Right atrium auricular region (tissue), 2 donors: ENCODE measurements at regions not wholly inside any gene's neighbourhood (a gene's known extent, or its start where the extent isn't known, plus 50 kb on each side); places are given as distances from the start of the nearest gene placed in this dataset.
"Not testable (repeated sequence)": the region's sequence is repeated elsewhere in the genome, so short reads cannot be mapped to it uniquely, and the experiment has no call there.

Source experiments
- DNase-seq: peaks from one replicate; pipeline ENCODE4 v3.0.0-alpha.2; 2019; ENCODE audit warnings: low spot score
- H3K27ac ChIP-seq, 2 donors: fragments of 200-600 bp; sonication (generic); 1 replicate in 1 of 2; 2 replicates in 1 of 2; pipeline ENCODE4 v1.5.1; 2016 to 2019
- H3K27me3 ChIP-seq, 2 donors: fragments of 200-600 bp; sonication (generic); one replicate each; pipeline versions ENCODE4 v1.5.1 to v1.6.0; 2017 to 2019
- H3K36me3 ChIP-seq: fragments of 200-600 bp; sonication (generic); one replicate; pipeline ENCODE4 v1.5.1; 2016
- H3K4me1 ChIP-seq, 2 donors: fragments of 200-600 bp; sonication (generic); one replicate each; pipeline versions ENCODE4 v1.5.1 to v1.6.0; 2017 to 2019
- H3K4me3 ChIP-seq, 2 donors: fragments of 200-600 bp; sonication (generic); 1 replicate in 1 of 2; 2 replicates in 1 of 2; pipeline ENCODE4 v1.5.1; 2017 to 2019; ENCODE audit warnings: mild to moderate bottlenecking in 1 of 2, moderate library complexity in 1 of 2
- H3K9me3 ChIP-seq, 2 donors: fragments of 200-600 bp; sonication (generic); one replicate each; pipeline ENCODE4 v1.5.1; 2019
- CTCF ChIP-seq, 2 donors: fragments of 200-600 bp; sonication (generic); IDR thresholded peaks; one replicate each; pipeline ENCODE4 v1.5.1; 2019; ENCODE audit warnings: antibody characterized with exemption in 2 of 2

- no peak for DNase-seq
- no peaks in the 10 kb centered on the region for H3K4me1 ChIP-seq
- H3K27me3 ChIP-seq: no peaks in the 10 kb centered on the region
- H3K27ac ChIP-seq: no peak overlapping the region
- H3K9me3 ChIP-seq: no peaks in the 10 kb centered on the region
- no peak overlapping the region for H3K4me3 ChIP-seq
- no peaks in the 10 kb centered on the region for H3K36me3 ChIP-seq
- no peak for TF ChIP-seq CTCF (IDR thresholded peaks at IDR 0.05)
Measured at GRCh38 chrX:3520458-3520857, 174.0 kb upstream of the MXRA5 start.

- not testable (repeated sequence) for H3K9me3 ChIP-seq, H3K27me3 ChIP-seq, H3K4me1 ChIP-seq, H3K4me3 ChIP-seq, DNase-seq, H3K36me3 ChIP-seq
- peak overlapping the region in 1 of 2 donors; percentile 9 for H3K27ac ChIP-seq
Measured at GRCh38 chrX:3519384-3519783, 172.9 kb upstream of the MXRA5 start.

- Histone ChIP-seq H3K36me3 (no peaks in the 10 kb centered on the region), H3K9me3 (no peaks in the 10 kb centered on the region), H3K4me1 (no peaks in the 10 kb centered on the region), H3K27me3 (no peaks in the 10 kb centered on the region), H3K27ac (peak overlapping the region in 1 of 2 donors; percentile 10), H3K4me3 (no peak overlapping the region)
- DNase-seq: peak; percentile 80
- TF ChIP-seq CTCF (IDR thresholded peaks at IDR 0.05): no peak
Measured at GRCh38 chrX:3518870-3519269, 172.4 kb upstream of the MXRA5 start.

- Histone ChIP-seq H3K4me1 (no peaks in the 10 kb centered on the region), H3K27ac (no peak overlapping the region), H3K4me3 (no peak overlapping the region), H3K36me3 (no peaks in the 10 kb centered on the region), H3K9me3 (no peaks in the 10 kb centered on the region), H3K27me3 (no peaks in the 10 kb centered on the region)
- no peak for TF ChIP-seq CTCF (IDR thresholded peaks at IDR 0.05)
- DNase-seq: no peak
Measured at GRCh38 chrX:3516051-3516541, 169.6 kb upstream of the MXRA5 start.

GRCh38 chrX:3514996-3515395 lies 168.5 kb upstream of the MXRA5 start:
- Histone ChIP-seq H3K4me3 (no peak overlapping the region), H3K4me1 (no peaks in the 10 kb centered on the region), H3K9me3 (no peaks in the 10 kb centered on the region), H3K27me3 (no peaks in the 10 kb centered on the region), H3K27ac (no peak overlapping the region), H3K36me3 (no peaks in the 10 kb centered on the region)
- DNase-seq: no peak
- no peak for TF ChIP-seq CTCF (IDR thresholded peaks at IDR 0.05)

- not testable (repeated sequence) for H3K36me3 ChIP-seq, H3K4me3 ChIP-seq, H3K27ac ChIP-seq, H3K4me1 ChIP-seq, H3K27me3 ChIP-seq, DNase-seq, H3K9me3 ChIP-seq
Measured at GRCh38 chrX:3512150-3512549, 165.7 kb upstream of the MXRA5 start.

- H3K4me3 ChIP-seq: no peak overlapping the region
- H3K36me3 ChIP-seq: no peaks in the 10 kb centered on the region
- no peak for DNase-seq
- no peaks in the 10 kb centered on the region for H3K9me3 ChIP-seq
- H3K27ac ChIP-seq: no peak overlapping the region
- no peaks in the 10 kb centered on the region for H3K27me3 ChIP-seq
- no peak for TF ChIP-seq CTCF (IDR thresholded peaks at IDR 0.05)
- no peaks in the 10 kb centered on the region for H3K4me1 ChIP-seq
Measured at GRCh38 chrX:3509934-3510333, 163.5 kb upstream of the MXRA5 start.
